GM12875 (cell line): ENCODE measurements at regions not wholly inside any gene's neighbourhood (a gene's known extent, or its start where the extent isn't known, plus 50 kb on each side); places are given as distances from the start of the nearest gene placed in this dataset.

Experiments
- H3K4me3 ChIP-seq: one replicate; pipeline ENCODE4 v1.5.1; 2011; ENCODE audit warnings: low read depth, low read length, control low read depth
- CTCF ChIP-seq: IDR thresholded peaks from 2 replicates; pipeline ENCODE4 v1.5.1; 2011; ENCODE audit warnings: low read depth, mild to moderate bottlenecking, control low read depth, inconsistent platforms, low read length, moderate library complexity, borderline replicate concordance; ENCODE audit not compliant: insufficient read depth

- no peak overlapping the region for H3K4me3 ChIP-seq
- no peak for TF ChIP-seq CTCF
Observed at GRCh38 chr5:8766448-8766847, 779.4 kb downstream of the SEMA5A start.

- no peak for TF ChIP-seq CTCF
Observed at GRCh38 chr5:8767111-8767510, 778.8 kb downstream of the SEMA5A start.

GRCh38 chr5:8767746-8768145 lies 778.1 kb downstream of the SEMA5A start:
- H3K4me3 ChIP-seq: no peak overlapping the region
- TF ChIP-seq CTCF: no peak

More at GRCh38 chr5:8767111-8767510, 778.8 kb downstream of the SEMA5A start:
- H3K4me3 ChIP-seq: no peak overlapping the region

- TF ChIP-seq CTCF: no peak
Observed at GRCh38 chr5:8769631-8770030, 776.2 kb downstream of the SEMA5A start.

GRCh38 chr5:8770431-8770830 lies 775.4 kb downstream of the SEMA5A start:
- H3K4me3 ChIP-seq: no peak overlapping the region
- no peak for TF ChIP-seq CTCF

More at GRCh38 chr5:8769631-8770030, 776.2 kb downstream of the SEMA5A start:
- H3K4me3 ChIP-seq: no peak overlapping the region

- no peak overlapping the region for H3K4me3 ChIP-seq
- no peak for TF ChIP-seq CTCF
Observed at GRCh38 chr5:8773046-8773615, 772.7 kb downstream of the SEMA5A start.

- TF ChIP-seq CTCF: no peak
- no peak overlapping the region for H3K4me3 ChIP-seq
Observed at GRCh38 chr5:8784692-8785091, 761.2 kb downstream of the SEMA5A start.
